22Rv1 (cell line): ENCODE measurements at regions not wholly inside any gene's neighbourhood (a gene's known extent, or its start where the extent isn't known, plus 50 kb on each side); places are given as distances from the start of the nearest gene placed in this dataset.

Experiments
- H3K27ac ChIP-seq: fragments of 450-650 bp; 2 replicates; pipeline ENCODE4 v1.5.1; 2017
- CTCF ChIP-seq: fragments of 450-650 bp; IDR thresholded peaks from 2 replicates; pipeline ENCODE4 v1.5.1; 2017; ENCODE audit warnings: mild to moderate bottlenecking
- ZFX ChIP-seq: fragments of 450-650 bp; IDR thresholded peaks from 2 replicates; pipeline ENCODE4 v1.6.1; 2017; ENCODE audit warnings: antibody characterized with exemption, borderline replicate concordance

DNA sequence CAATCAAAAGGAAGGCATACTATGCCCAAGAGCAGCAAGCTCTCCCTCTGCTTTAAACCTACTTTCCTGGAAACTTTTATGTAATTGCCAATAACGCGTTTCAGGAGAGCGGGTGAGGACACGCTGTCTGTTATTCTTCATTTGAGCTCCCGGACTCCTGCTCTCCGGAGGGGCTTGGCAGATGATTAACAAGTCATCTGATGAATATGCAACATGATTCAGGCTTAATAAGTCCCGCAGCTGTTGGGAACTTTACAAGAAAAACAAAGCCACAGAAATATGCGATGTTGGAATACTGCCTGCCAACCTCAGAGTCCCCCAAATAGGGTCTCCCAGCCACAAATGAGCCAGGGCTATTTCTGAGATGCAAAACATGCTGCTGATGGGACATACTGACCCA, 348.0 kb downstream of the GPAM start:
- TF ChIP-seq CTCF (no peak), ZFX (no peak)
- H3K27ac ChIP-seq: no peak overlapping the region

DNA sequence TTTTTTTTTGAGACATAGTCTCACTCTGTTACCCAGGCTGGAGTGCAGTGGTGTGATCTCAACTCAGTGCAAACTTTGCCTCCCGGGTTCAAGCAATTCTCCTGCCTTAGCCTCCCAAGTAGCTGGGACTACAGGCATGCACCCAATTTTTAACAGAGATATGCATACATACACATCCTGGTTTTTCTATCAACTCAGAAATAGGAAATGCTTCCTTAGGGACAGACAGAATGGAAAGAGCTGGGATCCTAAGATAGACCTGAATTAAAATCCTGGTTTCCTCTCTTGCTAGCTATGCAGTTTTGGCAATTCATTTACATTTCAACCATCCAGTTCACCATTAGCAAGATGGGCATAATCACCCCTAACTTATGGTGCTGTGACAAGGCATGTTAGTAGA, 347.5 kb downstream of the GPAM start:
- no peak for TF ChIP-seq ZFX
- no peak for TF ChIP-seq CTCF
- H3K27ac ChIP-seq: no peak overlapping the region

- TF ChIP-seq CTCF (no peak), ZFX (no peak)
- H3K27ac ChIP-seq: no peak overlapping the region
These were observed 347.0 kb downstream of the GPAM start for GRCh38 chr10:111836571-111836970.

DNA sequence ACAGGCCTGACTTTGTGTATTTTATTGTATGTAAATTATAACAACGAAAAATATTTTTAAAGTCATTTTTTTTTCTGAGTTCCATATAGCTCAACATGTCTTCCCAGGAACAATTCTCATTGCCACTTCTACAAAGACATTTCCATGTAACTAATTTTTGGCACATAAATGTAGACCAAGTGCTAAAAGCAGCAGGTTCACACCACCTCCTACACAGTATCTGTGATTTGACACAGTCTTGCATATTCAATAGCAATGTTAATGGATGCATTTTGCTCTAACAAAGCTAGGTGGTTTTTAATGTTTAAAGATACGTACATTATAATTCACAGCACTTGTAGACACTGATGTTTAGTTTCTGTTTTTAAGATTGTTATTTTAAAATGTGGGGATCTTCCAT, 346.5 kb downstream of the GPAM start:
- TF ChIP-seq CTCF (no peak), ZFX (no peak)
- H3K27ac ChIP-seq: no peak overlapping the region

DNA sequence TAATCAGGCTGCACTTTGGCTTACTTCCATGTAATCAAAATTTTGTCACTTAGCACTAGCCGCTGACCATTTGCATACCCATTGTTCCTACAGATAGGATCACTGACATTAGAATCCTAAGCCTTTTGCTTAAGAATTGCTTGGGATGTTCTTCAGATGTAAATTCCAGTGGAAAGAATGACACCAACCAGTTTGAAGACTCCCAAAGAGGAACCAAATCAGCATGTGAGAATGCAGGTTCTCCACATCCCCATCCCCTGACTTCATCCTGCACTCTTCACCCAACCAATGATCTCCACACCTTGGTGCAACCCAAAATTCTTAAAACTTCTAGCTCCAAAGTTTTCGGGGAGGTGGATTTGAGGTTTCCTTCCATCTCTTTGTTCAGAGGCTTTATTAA, 345.6 kb downstream of the GPAM start:
- TF ChIP-seq CTCF (no peak), ZFX (no peak)
- H3K27ac ChIP-seq: no peak overlapping the region

DNA sequence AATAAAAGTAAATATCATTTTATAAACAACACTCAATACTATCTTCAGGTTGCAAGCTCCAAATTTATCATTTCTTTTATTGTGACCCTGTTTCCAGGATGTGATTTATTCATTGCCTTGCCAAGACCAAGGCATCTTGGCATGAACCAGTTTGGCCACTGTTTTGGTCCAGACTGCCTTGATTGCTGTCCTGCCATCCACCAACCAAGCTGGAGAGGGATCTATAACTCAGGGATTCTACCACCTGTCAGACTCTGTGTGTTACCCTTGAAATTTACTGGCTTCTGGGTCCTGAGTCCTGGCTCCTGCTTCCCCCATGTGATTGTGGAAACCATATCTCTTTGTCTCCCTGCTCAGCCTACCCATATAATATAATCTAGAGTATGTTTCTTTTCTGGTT, 343.0 kb downstream of the GPAM start:
- TF ChIP-seq CTCF: no peak
- no peak for TF ChIP-seq ZFX
- H3K27ac ChIP-seq: no peak overlapping the region

DNA sequence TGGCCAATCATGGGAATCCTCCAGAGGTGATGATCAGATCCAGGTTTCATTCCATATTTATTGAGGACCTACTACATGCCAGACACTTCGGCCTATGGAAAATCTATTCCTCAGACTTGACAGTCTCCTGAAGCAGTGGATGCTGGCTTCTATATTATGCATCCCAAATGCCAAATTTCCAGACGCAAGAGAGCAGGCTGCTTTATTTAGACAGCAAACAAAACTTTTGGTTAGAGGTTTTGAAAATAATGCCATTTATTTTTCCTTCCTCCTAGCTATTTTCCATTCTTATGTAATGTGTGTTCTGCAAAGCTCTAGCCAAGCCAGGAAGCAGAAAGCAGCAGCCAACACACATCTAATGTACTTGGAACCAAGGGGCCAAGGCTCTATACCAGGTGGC, 330.8 kb downstream of the GPAM start:
- TF ChIP-seq CTCF (no peak), ZFX (no peak)
- no peak overlapping the region for H3K27ac ChIP-seq
